Hepatocyte (in vitro differentiated cells): ENCODE measurements at regions not wholly inside any gene's neighbourhood (a gene's known extent, or its start where the extent isn't known, plus 50 kb on each side); places are given as distances from the start of the nearest gene placed in this dataset.

Experiments used
- EZH2 ChIP-seq: fragments of 200-600 bp; sonication (generic); IDR thresholded peaks from 2 replicates; pipeline ENCODE4 v1.6.1; 2016; ENCODE audit warnings: antibody characterized with exemption, mild to moderate bottlenecking, borderline replicate concordance
- EZH2phosphoT487 ChIP-seq: fragments of 200-600 bp; sonication (generic); IDR thresholded peaks from one replicate; pipeline ENCODE4 v1.6.1; 2018; ENCODE audit warnings: antibody characterized with exemption, mild to moderate bottlenecking, low read depth, moderate library complexity; ENCODE audit not compliant: unreplicated experiment, severe bottlenecking

DNA sequence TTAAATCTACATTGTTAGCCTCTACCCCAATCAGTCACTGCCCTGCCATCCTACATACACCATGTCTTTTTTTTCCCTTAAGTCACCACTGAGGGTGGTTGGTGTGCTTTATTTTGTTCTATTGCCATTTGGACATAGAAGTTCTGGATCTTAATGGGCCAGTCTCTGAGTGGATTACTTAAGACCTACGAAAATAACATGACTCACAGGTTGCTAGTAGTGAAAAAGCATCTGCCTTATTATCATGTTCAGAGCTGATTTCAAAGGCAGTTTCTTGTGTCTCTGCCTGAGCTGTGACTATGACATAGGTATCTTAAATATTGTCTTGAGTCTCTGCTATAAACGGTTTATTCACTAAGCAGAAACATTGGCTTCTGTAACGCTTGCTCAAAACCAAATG is 410.8 kb downstream of the MDFIC start:
- TF ChIP-seq EZH2phosphoT487 = no peak
- no peak for TF ChIP-seq EZH2
